ENCODE measurements at regions not wholly inside any gene's neighbourhood (a gene's known extent, or its start where the extent isn't known, plus 50 kb on each side); places are given as distances from the start of the nearest gene placed in this dataset.
"Not testable (repeated sequence)": the region's sequence is repeated elsewhere in the genome, so short reads cannot be mapped to it uniquely, and the experiment has no call there.

- H3K9me3 ChIP-seq (ENCODE audit: insufficient read depth, low read depth, low read length), result peaks cover 4% of the 10 kb centered on the region; the same call in 1 of the 2 replicates
- no peak overlapping the region for H2AFZ ChIP-seq (ENCODE audit: low read length)
- no peaks in the 10 kb centered on the region for H3K36me3 ChIP-seq (ENCODE audit: insufficient read depth, low read length)
- no peaks in the 10 kb centered on the region for H3K27me3 ChIP-seq (ENCODE audit: insufficient read depth, low read length, poor library complexity, severe bottlenecking)
- no peaks in the 10 kb centered on the region for H4K20me1 ChIP-seq (ENCODE audit: insufficient read depth, low read length, poor library complexity, severe bottlenecking)
- H3K79me2 ChIP-seq (ENCODE audit: insufficient read depth, low read length), result no peaks in the 10 kb centered on the region
- no peak overlapping the region for H3K4me3 ChIP-seq (ENCODE audit: low read length, poor library complexity, severe bottlenecking)
- no peaks in the 10 kb centered on the region for H3K4me1 ChIP-seq (ENCODE audit: insufficient read depth, low read length, poor library complexity, severe bottlenecking)
- TF ChIP-seq EZH2phosphoT487 (IDR thresholded peaks at IDR 0.05; ENCODE audit: borderline replicate concordance) (no peak), CTCF (conservative IDR thresholded peaks at IDR 0.05; ENCODE audit: low read length) (no peak)
- no peaks in the 10 kb centered on the region for H3K9me2 ChIP-seq (replicated peaks; ENCODE audit: low read depth, low read length)
- H3K9ac ChIP-seq (ENCODE audit: low read depth, low read length, poor library complexity, severe bottlenecking), result no peak overlapping the region
- H3F3A ChIP-seq (ENCODE audit: low read depth), result no peaks in the 10 kb centered on the region
- no peak overlapping the region for H3K4me2 ChIP-seq (ENCODE audit: low read depth, low read length, poor library complexity, severe bottlenecking)
Measured at GRCh38 chr3:174583396-174583795, 275.7 kb upstream of the NAALADL2 start.

- H3K9me2 ChIP-seq (replicated peaks; ENCODE audit: low read depth, low read length); H3K27me3 ChIP-seq (ENCODE audit: insufficient read depth, low read length, poor library complexity, severe bottlenecking); H3F3A ChIP-seq (ENCODE audit: low read depth); H3K4me3 ChIP-seq (ENCODE audit: low read length, poor library complexity, severe bottlenecking); H3K4me1 ChIP-seq (ENCODE audit: insufficient read depth, low read length, poor library complexity, severe bottlenecking); H4K20me1 ChIP-seq (ENCODE audit: insufficient read depth, low read length, poor library complexity, severe bottlenecking); H3K79me2 ChIP-seq (ENCODE audit: insufficient read depth, low read length); H3K4me2 ChIP-seq (ENCODE audit: low read depth, low read length, poor library complexity, severe bottlenecking); H3K9ac ChIP-seq (ENCODE audit: low read depth, low read length, poor library complexity, severe bottlenecking); H3K9me3 ChIP-seq (ENCODE audit: insufficient read depth, low read depth, low read length); H3K36me3 ChIP-seq (ENCODE audit: insufficient read depth, low read length); H2AFZ ChIP-seq (ENCODE audit: low read length): not testable (repeated sequence)
Measured at GRCh38 chr3:174587137-174587536, 272.0 kb upstream of the NAALADL2 start.

- H3K9ac ChIP-seq (ENCODE audit: low read depth, low read length, poor library complexity, severe bottlenecking), result no peak overlapping the region
- H3K36me3 ChIP-seq (ENCODE audit: insufficient read depth, low read length), result no peaks in the 10 kb centered on the region
- no peaks in the 10 kb centered on the region for H3K9me2 ChIP-seq (replicated peaks; ENCODE audit: low read depth, low read length)
- H3K9me3 ChIP-seq (ENCODE audit: insufficient read depth, low read depth, low read length), result no peaks in the 10 kb centered on the region
- no peak overlapping the region for H3K4me2 ChIP-seq (ENCODE audit: low read depth, low read length, poor library complexity, severe bottlenecking)
- no peaks in the 10 kb centered on the region for H3K4me1 ChIP-seq (ENCODE audit: insufficient read depth, low read length, poor library complexity, severe bottlenecking)
- no peak for TF ChIP-seq CTCF (conservative IDR thresholded peaks at IDR 0.05; ENCODE audit: low read length)
- TF ChIP-seq EZH2phosphoT487 (IDR thresholded peaks at IDR 0.05; ENCODE audit: borderline replicate concordance), result no peak
- H3K79me2 ChIP-seq (ENCODE audit: insufficient read depth, low read length), result no peaks in the 10 kb centered on the region
- H3K4me3 ChIP-seq (ENCODE audit: low read length, poor library complexity, severe bottlenecking), result no peak overlapping the region
- no peaks in the 10 kb centered on the region for H3F3A ChIP-seq (ENCODE audit: low read depth)
- H3K27me3 ChIP-seq (ENCODE audit: insufficient read depth, low read length, poor library complexity, severe bottlenecking), result no peaks in the 10 kb centered on the region
- H2AFZ ChIP-seq (ENCODE audit: low read length), result no peak overlapping the region
- no peaks in the 10 kb centered on the region for H4K20me1 ChIP-seq (ENCODE audit: insufficient read depth, low read length, poor library complexity, severe bottlenecking)
Measured at GRCh38 chr3:174596447-174596982, 262.6 kb upstream of the NAALADL2 start.

GRCh38 chr3:174598885-174599439 lies 260.2 kb upstream of the NAALADL2 start:
- H2AFZ ChIP-seq (ENCODE audit: low read length), result no peak overlapping the region
- H4K20me1 ChIP-seq (ENCODE audit: insufficient read depth, low read length, poor library complexity, severe bottlenecking), result no peaks in the 10 kb centered on the region
- H3K9ac ChIP-seq (ENCODE audit: low read depth, low read length, poor library complexity, severe bottlenecking), result no peak overlapping the region
- no peaks in the 10 kb centered on the region for H3F3A ChIP-seq (ENCODE audit: low read depth)
- no peak overlapping the region for H3K4me2 ChIP-seq (ENCODE audit: low read depth, low read length, poor library complexity, severe bottlenecking)
- no peak overlapping the region for H3K4me3 ChIP-seq (ENCODE audit: low read length, poor library complexity, severe bottlenecking)
- no peaks in the 10 kb centered on the region for H3K36me3 ChIP-seq (ENCODE audit: insufficient read depth, low read length)
- no peak for TF ChIP-seq EZH2phosphoT487 (IDR thresholded peaks at IDR 0.05; ENCODE audit: borderline replicate concordance)
- no peak for TF ChIP-seq CTCF (conservative IDR thresholded peaks at IDR 0.05; ENCODE audit: low read length)
- no peaks in the 10 kb centered on the region for H3K27me3 ChIP-seq (ENCODE audit: insufficient read depth, low read length, poor library complexity, severe bottlenecking)
- no peaks in the 10 kb centered on the region for H3K79me2 ChIP-seq (ENCODE audit: insufficient read depth, low read length)
- no peaks in the 10 kb centered on the region for H3K9me3 ChIP-seq (ENCODE audit: insufficient read depth, low read depth, low read length)
- no peaks in the 10 kb centered on the region for H3K4me1 ChIP-seq (ENCODE audit: insufficient read depth, low read length, poor library complexity, severe bottlenecking)
- no peaks in the 10 kb centered on the region for H3K9me2 ChIP-seq (replicated peaks; ENCODE audit: low read depth, low read length)

All from Loucy (cell line).